ENCODE measurements at regions not wholly inside any gene's neighbourhood (a gene's known extent, or its start where the extent isn't known, plus 50 kb on each side); places are given as distances from the start of the nearest gene placed in this dataset.

DNA sequence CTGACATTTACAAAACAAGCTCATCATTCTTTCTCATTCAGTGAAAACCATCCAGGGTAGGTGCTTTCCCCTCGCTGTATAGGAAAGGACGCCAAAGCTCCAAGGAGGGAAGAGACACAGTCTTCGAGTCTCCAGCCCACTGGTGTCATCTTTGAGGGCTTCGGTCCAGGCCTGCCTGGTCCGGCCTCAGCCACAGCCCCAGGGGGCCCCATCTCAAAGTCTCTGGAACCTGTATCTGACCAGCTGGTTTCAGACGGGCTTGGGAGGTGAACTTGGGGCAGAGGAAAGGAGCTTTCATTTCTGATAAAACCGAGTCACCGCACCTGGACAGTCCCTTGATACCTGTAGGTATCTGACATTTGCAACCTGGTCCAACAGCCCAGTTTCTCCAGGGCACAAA lies 229.5 kb upstream of the RTL1 start:
- TF ChIP-seq, protein P1, sequence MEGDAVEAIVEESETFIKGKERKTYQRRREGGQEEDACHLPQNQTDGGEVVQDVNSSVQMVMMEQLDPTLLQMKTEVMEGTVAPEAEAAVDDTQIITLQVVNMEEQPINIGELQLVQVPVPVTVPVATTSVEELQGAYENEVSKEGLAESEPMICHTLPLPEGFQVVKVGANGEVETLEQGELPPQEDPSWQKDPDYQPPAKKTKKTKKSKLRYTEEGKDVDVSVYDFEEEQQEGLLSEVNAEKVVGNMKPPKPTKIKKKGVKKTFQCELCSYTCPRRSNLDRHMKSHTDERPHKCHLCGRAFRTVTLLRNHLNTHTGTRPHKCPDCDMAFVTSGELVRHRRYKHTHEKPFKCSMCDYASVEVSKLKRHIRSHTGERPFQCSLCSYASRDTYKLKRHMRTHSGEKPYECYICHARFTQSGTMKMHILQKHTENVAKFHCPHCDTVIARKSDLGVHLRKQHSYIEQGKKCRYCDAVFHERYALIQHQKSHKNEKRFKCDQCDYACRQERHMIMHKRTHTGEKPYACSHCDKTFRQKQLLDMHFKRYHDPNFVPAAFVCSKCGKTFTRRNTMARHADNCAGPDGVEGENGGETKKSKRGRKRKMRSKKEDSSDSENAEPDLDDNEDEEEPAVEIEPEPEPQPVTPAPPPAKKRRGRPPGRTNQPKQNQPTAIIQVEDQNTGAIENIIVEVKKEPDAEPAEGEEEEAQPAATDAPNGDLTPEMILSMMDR (IDR thresholded peaks at IDR 0.05; ENCODE audit: low read depth, low read length): no peak
- no peak for TF ChIP-seq EZH2phosphoT487 (IDR thresholded peaks at IDR 0.05; ENCODE audit: low read depth)
- Histone ChIP-seq H3K79me2 (ENCODE audit: low read length) (no peaks in the 10 kb centered on the region), H3K4me3 (ENCODE audit: low read length) (no peak overlapping the region), H3K27ac (ENCODE audit: low read length) (no peak overlapping the region), H2AFZ (ENCODE audit: low read depth, low read length) (no peak overlapping the region), H3K27me3 (ENCODE audit: low read depth, low read length) (no peaks in the 10 kb centered on the region), H3K4me1 (ENCODE audit: low read length) (no peaks in the 10 kb centered on the region), H3K9ac (ENCODE audit: low read length) (no peak overlapping the region), H3K36me3 (replicated peaks; ENCODE audit: low read depth, low read length) (no peaks in the 10 kb centered on the region), H3K9me3 (ENCODE audit: insufficient read depth, low read length) (no peaks in the 10 kb centered on the region), H3K4me2 (ENCODE audit: low read length) (no peak overlapping the region), H4K20me1 (ENCODE audit: insufficient read depth, low read length) (no peaks in the 10 kb centered on the region)

DNA sequence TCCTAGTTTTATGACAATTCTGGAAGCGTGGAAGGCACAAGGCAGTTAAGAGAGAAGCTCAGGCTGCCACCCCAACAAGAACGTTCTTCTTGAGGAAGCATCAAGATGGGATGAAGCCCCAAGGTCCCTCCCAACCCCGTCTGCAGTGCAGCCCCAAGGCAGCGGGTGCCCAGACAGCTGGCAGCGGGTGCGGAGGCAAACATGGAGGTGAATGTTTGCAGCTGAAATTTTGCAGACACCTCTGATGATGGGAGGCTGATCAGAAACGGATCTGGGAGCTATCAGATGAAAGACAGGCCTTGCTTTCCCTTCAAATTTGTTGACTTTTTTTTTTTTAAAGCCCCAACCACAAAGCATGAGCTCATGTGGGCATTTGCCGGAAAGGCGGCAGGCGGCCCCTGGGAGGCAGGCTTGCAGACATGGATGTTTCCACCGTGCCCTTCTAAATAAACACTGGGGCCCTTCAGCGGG lies 230.7 kb upstream of the RTL1 start:
- Histone ChIP-seq H3K27me3 (ENCODE audit: low read depth, low read length) (no peaks in the 10 kb centered on the region), H3K4me2 (ENCODE audit: low read length) (no peak overlapping the region), H3K27ac (ENCODE audit: low read length) (no peak overlapping the region), H3K4me1 (ENCODE audit: low read length) (no peaks in the 10 kb centered on the region), H2AFZ (ENCODE audit: low read depth, low read length) (no peak overlapping the region), H3K79me2 (ENCODE audit: low read length) (no peaks in the 10 kb centered on the region), H3K9me3 (ENCODE audit: insufficient read depth, low read length) (no peaks in the 10 kb centered on the region), H4K20me1 (ENCODE audit: insufficient read depth, low read length) (no peaks in the 10 kb centered on the region), H3K9ac (ENCODE audit: low read length) (no peak overlapping the region), H3K4me3 (ENCODE audit: low read length) (no peak overlapping the region), H3K36me3 (replicated peaks; ENCODE audit: low read depth, low read length) (no peaks in the 10 kb centered on the region)
- TF ChIP-seq, protein P1 (IDR thresholded peaks at IDR 0.05; ENCODE audit: low read depth, low read length): no peak
- TF ChIP-seq EZH2phosphoT487 (IDR thresholded peaks at IDR 0.05; ENCODE audit: low read depth): no peak

DNA sequence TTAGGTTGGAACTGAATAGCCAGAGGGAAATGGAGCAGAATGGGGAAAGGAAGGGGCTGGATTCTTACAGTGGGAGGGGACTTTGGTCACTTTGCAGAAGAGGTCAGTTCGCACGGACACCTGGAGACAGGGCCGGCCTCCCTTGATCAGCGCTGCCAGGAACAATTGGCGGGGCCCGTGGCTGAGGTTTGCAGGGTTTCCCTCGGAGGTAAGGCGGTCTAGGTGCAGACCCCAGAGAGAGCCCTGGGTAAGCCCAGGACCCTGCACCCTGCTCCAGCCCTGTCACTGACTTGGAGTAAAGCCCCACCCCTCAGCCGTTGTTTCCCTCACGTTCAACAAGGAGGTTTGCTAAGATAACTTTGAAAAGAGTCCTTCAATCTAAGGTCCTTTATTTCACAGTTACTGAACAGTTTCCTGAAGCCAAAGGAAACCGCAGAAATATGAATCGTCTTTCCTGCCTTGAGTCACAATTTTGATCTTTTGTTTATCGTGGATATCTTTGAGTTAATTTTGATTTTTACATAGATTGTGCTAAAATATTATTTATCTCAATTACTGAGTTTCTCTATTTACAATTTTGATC lies 231.4 kb upstream of the RTL1 start:
- no peak overlapping the region for H3K9ac ChIP-seq (ENCODE audit: low read length)
- no peaks in the 10 kb centered on the region for H3K27me3 ChIP-seq (ENCODE audit: low read depth, low read length)
- no peaks in the 10 kb centered on the region for H3K79me2 ChIP-seq (ENCODE audit: low read length)
- no peak overlapping the region for H2AFZ ChIP-seq (ENCODE audit: low read depth, low read length)
- no peak overlapping the region for H3K4me2 ChIP-seq (ENCODE audit: low read length)
- no peak overlapping the region for H3K4me3 ChIP-seq (ENCODE audit: low read length)
- H3K27ac ChIP-seq (ENCODE audit: low read length): no peak overlapping the region
- H3K36me3 ChIP-seq (replicated peaks; ENCODE audit: low read depth, low read length): no peaks in the 10 kb centered on the region
- H3K9me3 ChIP-seq (ENCODE audit: insufficient read depth, low read length): no peaks in the 10 kb centered on the region
- H4K20me1 ChIP-seq (ENCODE audit: insufficient read depth, low read length): no peaks in the 10 kb centered on the region
- TF ChIP-seq, protein P1 (IDR thresholded peaks at IDR 0.05; ENCODE audit: low read depth, low read length): no peak
- TF ChIP-seq EZH2phosphoT487 (IDR thresholded peaks at IDR 0.05; ENCODE audit: low read depth): no peak
- no peaks in the 10 kb centered on the region for H3K4me1 ChIP-seq (ENCODE audit: low read length)

DNA sequence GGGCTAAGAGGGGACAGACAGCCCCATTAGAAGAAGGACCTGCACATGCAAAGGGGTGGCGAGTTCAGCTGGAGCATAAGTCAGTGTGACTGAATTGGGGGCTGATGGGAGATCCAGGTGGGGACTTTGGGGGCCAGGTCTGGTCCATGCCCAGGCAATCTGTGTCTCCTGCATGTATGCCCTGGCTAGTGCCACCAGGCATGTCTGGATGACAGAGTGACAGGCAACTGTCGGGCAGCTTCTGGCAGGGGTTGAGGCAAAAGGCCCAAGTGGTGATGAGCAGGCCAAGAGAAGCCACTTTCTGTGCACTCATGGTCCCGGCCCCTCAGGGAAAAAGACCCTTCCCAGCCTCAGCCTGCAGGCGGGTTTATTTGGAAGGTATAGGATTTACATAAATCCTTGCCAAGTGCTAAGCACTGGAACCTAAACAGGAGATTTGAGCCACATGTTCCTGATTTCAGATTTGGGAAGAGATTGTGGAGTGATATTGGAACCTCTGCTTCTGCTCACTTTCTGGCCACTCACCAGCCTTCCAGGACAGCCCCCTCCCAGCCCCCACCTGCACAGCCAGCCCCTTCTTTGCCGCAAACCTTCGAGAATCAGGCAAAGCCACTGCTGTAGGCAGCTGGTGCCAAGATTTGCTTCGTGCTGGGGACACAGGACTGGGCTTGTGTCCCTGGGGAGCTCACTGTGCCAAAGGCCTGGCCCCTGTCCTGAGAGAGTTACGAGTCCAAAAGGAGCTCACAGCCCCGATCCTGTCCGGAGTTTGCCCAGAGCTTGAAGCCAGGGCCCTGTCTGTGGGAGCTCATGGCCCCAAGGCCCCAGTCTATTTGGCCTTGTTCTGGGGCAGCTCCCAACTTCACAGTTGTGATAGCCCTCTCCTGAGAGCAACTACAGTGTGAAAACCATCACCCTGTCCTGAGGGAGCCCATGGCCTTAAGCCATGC lies 232.5 kb upstream of the RTL1 start:
- Histone ChIP-seq H3K9ac (ENCODE audit: low read length) (no peak overlapping the region), H3K36me3 (replicated peaks; ENCODE audit: low read depth, low read length) (no peaks in the 10 kb centered on the region), H3K27me3 (ENCODE audit: low read depth, low read length) (no peaks in the 10 kb centered on the region), H2AFZ (ENCODE audit: low read depth, low read length) (no peak overlapping the region), H3K79me2 (ENCODE audit: low read length) (no peaks in the 10 kb centered on the region), H3K9me3 (ENCODE audit: insufficient read depth, low read length) (no peaks in the 10 kb centered on the region), H3K4me2 (ENCODE audit: low read length) (no peak overlapping the region), H3K4me1 (ENCODE audit: low read length) (no peaks in the 10 kb centered on the region), H3K4me3 (ENCODE audit: low read length) (no peak overlapping the region), H4K20me1 (ENCODE audit: insufficient read depth, low read length) (no peaks in the 10 kb centered on the region), H3K27ac (ENCODE audit: low read length) (no peak overlapping the region)
- no peak for TF ChIP-seq EZH2phosphoT487 (IDR thresholded peaks at IDR 0.05; ENCODE audit: low read depth)
- TF ChIP-seq, protein P1 (IDR thresholded peaks at IDR 0.05; ENCODE audit: low read depth, low read length): no peak

All from OCI-LY3 (cell line).